ENCODE measurements at regions not wholly inside any gene's neighbourhood (a gene's known extent, or its start where the extent isn't known, plus 50 kb on each side); places are given as distances from the start of the nearest gene placed in this dataset.

GRCh38 chr6:16854986-16855385 lies 93.7 kb upstream of the ATXN1 start:
- no peak for DNase-seq (ENCODE audit: extremely low spot score)
- no peak for TF ChIP-seq CTBP1 (IDR thresholded peaks at IDR 0.05; ENCODE audit: borderline replicate concordance)
- TF ChIP-seq PKNOX1 (IDR thresholded peaks at IDR 0.05) = no peak
- TF ChIP-seq HDGF (IDR thresholded peaks at IDR 0.05; ENCODE audit: borderline replicate concordance) = no peak
- no peak for TF ChIP-seq FOXM1 (IDR thresholded peaks at IDR 0.05; ENCODE audit: borderline replicate concordance)
- no peak for TF ChIP-seq SP1 (IDR thresholded peaks at IDR 0.05)
- no peak for TF ChIP-seq FOXA1 (IDR thresholded peaks at IDR 0.05)
- no peak for TF ChIP-seq FOXK2 (IDR thresholded peaks at IDR 0.05)
- no peak for TF ChIP-seq BHLHE40 (IDR thresholded peaks at IDR 0.05; ENCODE audit: borderline replicate concordance)
- no peak for TF ChIP-seq NFRKB (IDR thresholded peaks at IDR 0.05)
- no peak for TF ChIP-seq TARDBP (IDR thresholded peaks at IDR 0.05)
- TF ChIP-seq LEF1 (IDR thresholded peaks at IDR 0.05; ENCODE audit: borderline replicate concordance) = no peak
- ChIA-PET POLR2A (no interaction called here), CTCF (no interaction called here)

GRCh38 chr6:16852671-16853070 lies 91.4 kb upstream of the ATXN1 start:
- ChIA-PET CTCF (no interaction called here), POLR2A (no interaction called here)
- DNase-seq (ENCODE audit: extremely low spot score) = no peak
- TF ChIP-seq FOXA1 (IDR thresholded peaks at IDR 0.05) (no peak), FOXK2 (IDR thresholded peaks at IDR 0.05) (no peak), L3MBTL2 (conservative IDR thresholded peaks at IDR 0.05) (no peak), ARNT (IDR thresholded peaks at IDR 0.05) (no peak), ELF4 (IDR thresholded peaks at IDR 0.05) (no peak), SUZ12 (IDR thresholded peaks at IDR 0.05) (no peak), SP1 (IDR thresholded peaks at IDR 0.05) (no peak), TARDBP (IDR thresholded peaks at IDR 0.05) (no peak), LEF1 (IDR thresholded peaks at IDR 0.05; ENCODE audit: borderline replicate concordance) (no peak), NFRKB (IDR thresholded peaks at IDR 0.05) (no peak), PKNOX1 (IDR thresholded peaks at IDR 0.05) (no peak), CTBP1 (IDR thresholded peaks at IDR 0.05; ENCODE audit: borderline replicate concordance) (no peak), BHLHE40 (IDR thresholded peaks at IDR 0.05; ENCODE audit: borderline replicate concordance) (no peak), HDGF (IDR thresholded peaks at IDR 0.05; ENCODE audit: borderline replicate concordance) (no peak), FOXM1 (IDR thresholded peaks at IDR 0.05; ENCODE audit: borderline replicate concordance) (no peak), ZNF384 (IDR thresholded peaks at IDR 0.05) (no peak)

GRCh38 chr6:16851758-16852157 lies 90.5 kb upstream of the ATXN1 start:
- ChIA-PET CTCF (no interaction called here), POLR2A (no interaction called here)
- TF ChIP-seq HDGF (IDR thresholded peaks at IDR 0.05; ENCODE audit: borderline replicate concordance) (no peak), CTBP1 (IDR thresholded peaks at IDR 0.05; ENCODE audit: borderline replicate concordance) (no peak), ARNT (IDR thresholded peaks at IDR 0.05) (no peak), TARDBP (IDR thresholded peaks at IDR 0.05) (no peak), BHLHE40 (IDR thresholded peaks at IDR 0.05; ENCODE audit: borderline replicate concordance) (no peak), FOXK2 (IDR thresholded peaks at IDR 0.05) (no peak), SP1 (IDR thresholded peaks at IDR 0.05) (no peak), PKNOX1 (IDR thresholded peaks at IDR 0.05) (no peak), FOXA1 (IDR thresholded peaks at IDR 0.05) (no peak), ZNF384 (IDR thresholded peaks at IDR 0.05) (no peak), L3MBTL2 (conservative IDR thresholded peaks at IDR 0.05) (no peak), SUZ12 (IDR thresholded peaks at IDR 0.05) (no peak), FOXM1 (IDR thresholded peaks at IDR 0.05; ENCODE audit: borderline replicate concordance) (no peak), LEF1 (IDR thresholded peaks at IDR 0.05; ENCODE audit: borderline replicate concordance) (no peak)
- no peak for DNase-seq (ENCODE audit: extremely low spot score)

GRCh38 chr6:16851044-16851540 lies 89.8 kb upstream of the ATXN1 start:
- ChIA-PET CTCF (no interaction called here), POLR2A (no interaction called here)
- DNase-seq (ENCODE audit: extremely low spot score) = no peak
- TF ChIP-seq PKNOX1 (IDR thresholded peaks at IDR 0.05) (no peak), ARNT (IDR thresholded peaks at IDR 0.05) (no peak), ELF4 (IDR thresholded peaks at IDR 0.05) (no peak), FOXM1 (IDR thresholded peaks at IDR 0.05; ENCODE audit: borderline replicate concordance) (no peak), FOXA1 (IDR thresholded peaks at IDR 0.05) (no peak), ZNF384 (IDR thresholded peaks at IDR 0.05) (no peak), HDGF (IDR thresholded peaks at IDR 0.05; ENCODE audit: borderline replicate concordance) (no peak), FOXK2 (IDR thresholded peaks at IDR 0.05) (no peak), SP1 (IDR thresholded peaks at IDR 0.05) (no peak), SUZ12 (IDR thresholded peaks at IDR 0.05) (no peak), BHLHE40 (IDR thresholded peaks at IDR 0.05; ENCODE audit: borderline replicate concordance) (no peak), NFRKB (IDR thresholded peaks at IDR 0.05) (no peak), TARDBP (IDR thresholded peaks at IDR 0.05) (no peak), LEF1 (IDR thresholded peaks at IDR 0.05; ENCODE audit: borderline replicate concordance) (no peak)

GRCh38 chr6:16850681-16851026 lies 89.4 kb upstream of the ATXN1 start:
- DNase-seq (ENCODE audit: extremely low spot score) = no peak
- ChIA-PET CTCF (no interaction called here), POLR2A (no interaction called here)
- TF ChIP-seq ZNF384 (IDR thresholded peaks at IDR 0.05) (peak; percentile 71), FOXA1 (IDR thresholded peaks at IDR 0.05) (no peak)

Measured in HEK293T (cell line).